Liver (tissue), 3 donors: ENCODE measurements at regions not wholly inside any gene's neighbourhood (a gene's known extent, or its start where the extent isn't known, plus 50 kb on each side); places are given as distances from the start of the nearest gene placed in this dataset.

Experiments
- CTCF ChIP-seq: fragments of 150-350 bp; IDR thresholded peaks from 2 replicates; pipeline ENCODE4 v1.5.1; 2017; ENCODE audit warnings: improper control_type of control experiment, low read depth, low read length; ENCODE audit not compliant: missing input control
- JUND ChIP-seq, 2 donors: IDR thresholded peaks; 2 replicates each; pipeline ENCODE4 v1.6.1; 2016; ENCODE audit warnings: antibody characterized with exemption in 2 of 2
- NR2F2 ChIP-seq: IDR thresholded peaks from 2 replicates; pipeline ENCODE4 v1.6.1; 2016; ENCODE audit warnings: antibody characterized with exemption
- TAF1 ChIP-seq: conservative IDR thresholded peaks from 2 replicates; pipeline ENCODE4 v1.6.1; 2016; ENCODE audit warnings: antibody characterized with exemption, mild to moderate bottlenecking
- YY1 ChIP-seq: IDR thresholded peaks from 2 replicates; pipeline ENCODE4 v1.6.1; 2016; ENCODE audit warnings: antibody characterized with exemption, mild to moderate bottlenecking
- TF ChIP-seq, protein P1 (sequence below): IDR thresholded peaks from 2 replicates; pipeline ENCODE4 v1.6.1; 2016; ENCODE audit warnings: antibody characterized with exemption
- donor health status: healthy.
- donor health status: healthy.

GRCh38 chr6:132003516-132004178 is 52.5 kb upstream of the CCN2 start:
- TF ChIP-seq TAF1 (no peak), CTCF (no peak), NR2F2 (no peak), YY1 (no peak), JUND (IDR thresholded peaks at IDR 0.05) (no peak)
- TF ChIP-seq, protein P1, sequence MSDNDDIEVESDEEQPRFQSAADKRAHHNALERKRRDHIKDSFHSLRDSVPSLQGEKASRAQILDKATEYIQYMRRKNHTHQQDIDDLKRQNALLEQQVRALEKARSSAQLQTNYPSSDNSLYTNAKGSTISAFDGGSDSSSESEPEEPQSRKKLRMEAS = no peak
